Central memory CD8-positive, alpha-beta T cell (primary cell): ENCODE measurements at regions not wholly inside any gene's neighbourhood (a gene's known extent, or its start where the extent isn't known, plus 50 kb on each side); places are given as distances from the start of the nearest gene placed in this dataset.

Experiments
- ATAC-seq: fragments of 150-1000 bp; cut with Tn5 transposase; replicated peaks from 2 replicates; pipeline ENCODE4 v1.10.0; 2022; ENCODE audit warnings: mild to moderate bottlenecking, moderate FRiP score, moderate number of reproducible peaks; ENCODE audit not compliant: poor library complexity, severe bottlenecking; ENCODE audit errors: extremely low read depth
- DNase-seq, 2 donors: peaks; one replicate each; pipeline ENCODE4 v3.0.0; 2021; ENCODE audit warnings: low spot score in 2 of 2
- H3K27ac Mint-ChIP-seq: one replicate; pipeline ENCODE4 v1.8.0; 2022; ENCODE audit warnings: low read depth, mild to moderate bottlenecking, moderate library complexity, mixed read lengths
- H3K27me3 Mint-ChIP-seq: one replicate; pipeline ENCODE4 v1.8.0; 2022; ENCODE audit warnings: mixed read lengths
- H3K36me3 Mint-ChIP-seq: one replicate; pipeline ENCODE4 v1.8.0; 2022; ENCODE audit warnings: mild to moderate bottlenecking, moderate library complexity, mixed read lengths; ENCODE audit not compliant: insufficient read depth
- H3K4me1 Mint-ChIP-seq: one replicate; pipeline ENCODE4 v1.8.0; 2022; ENCODE audit warnings: mixed read lengths
- H3K4me3 Mint-ChIP-seq: one replicate; pipeline ENCODE4 v1.8.0; 2022; ENCODE audit warnings: mild to moderate bottlenecking, moderate library complexity, mixed read lengths
- H3K9me3 Mint-ChIP-seq: one replicate; pipeline ENCODE4 v1.8.0; 2022; ENCODE audit warnings: mixed read lengths

DNA sequence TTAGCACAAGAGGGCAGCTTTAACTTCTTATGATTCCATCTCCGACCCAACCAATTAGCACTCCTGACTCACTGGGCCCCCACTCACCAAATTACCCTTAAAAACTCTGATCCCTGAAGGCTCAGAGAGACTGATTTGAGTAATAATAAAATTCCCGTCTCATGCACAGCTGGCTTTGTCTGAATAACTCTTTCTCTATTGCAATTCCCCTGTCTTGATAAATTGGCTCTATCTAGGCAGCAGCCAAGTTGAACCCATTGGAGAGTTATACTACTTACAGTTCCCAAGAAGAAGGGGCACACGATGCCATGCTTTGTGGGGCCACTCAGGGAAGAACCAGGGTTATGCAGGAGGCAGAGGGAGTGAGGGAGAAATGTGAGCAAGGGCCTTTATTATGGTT lies 632.8 kb downstream of the TSN start:
- Mint-ChIP-seq H3K27me3 (no peaks in the 10 kb centered on the region), H3K27ac (no peak overlapping the region), H3K36me3 (no peaks in the 10 kb centered on the region), H3K4me3 (no peak overlapping the region), H3K4me1 (no peaks in the 10 kb centered on the region), H3K9me3 (peaks cover 26% of the 10 kb centered on the region)
- ATAC-seq = no peak
- DNase-seq = no peak

DNA sequence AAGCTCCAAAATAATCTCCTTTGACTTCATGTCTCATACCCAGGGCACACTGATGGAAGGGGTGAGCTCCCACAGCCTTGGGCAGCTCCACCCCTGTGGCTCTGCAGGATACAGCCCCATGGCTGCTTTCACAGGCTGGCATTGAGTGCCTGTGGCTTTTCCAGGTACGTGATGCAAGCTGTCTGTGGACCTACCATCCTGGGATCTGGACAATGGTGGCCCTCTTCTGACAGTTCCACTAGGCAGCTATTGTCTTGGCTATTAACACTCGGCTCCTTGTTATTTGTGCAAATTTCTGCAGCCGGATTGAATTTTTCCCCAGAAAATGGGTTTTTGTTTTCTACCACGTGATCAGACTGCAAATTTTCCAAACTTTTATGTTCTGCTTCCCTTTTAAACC lies 634.2 kb downstream of the TSN start:
- Mint-ChIP-seq H3K36me3 (no peaks in the 10 kb centered on the region), H3K4me1 (no peaks in the 10 kb centered on the region), H3K27me3 (no peaks in the 10 kb centered on the region), H3K9me3 (peaks cover 26% of the 10 kb centered on the region), H3K27ac (no peak overlapping the region), H3K4me3 (no peak overlapping the region)
- DNase-seq = no peak
- ATAC-seq = no peak

- DNase-seq = no peak
Measured at GRCh38 chr2:122390406-122390805, 635.0 kb downstream of the TSN start.

DNA sequence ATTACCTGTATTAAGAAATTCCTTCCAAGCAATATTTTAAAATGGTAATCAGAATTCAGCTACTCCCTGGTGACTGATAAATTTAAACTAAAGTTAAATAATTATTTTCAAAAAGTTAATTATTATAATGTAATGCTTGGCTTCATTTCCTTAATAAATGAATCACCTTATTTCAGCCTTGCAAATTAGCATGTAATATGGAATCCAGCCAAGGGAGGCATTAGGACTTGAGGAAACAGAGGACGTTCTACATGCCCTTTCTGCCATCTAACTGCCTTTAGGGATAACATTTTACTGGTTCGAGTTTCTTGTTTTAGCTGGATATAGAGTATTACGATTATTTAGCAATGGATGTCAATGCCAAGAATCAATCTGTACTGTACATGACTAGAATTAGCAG lies 636.3 kb downstream of the TSN start:
- Mint-ChIP-seq H3K27me3 (no peaks in the 10 kb centered on the region), H3K4me1 (no peaks in the 10 kb centered on the region), H3K9me3 (peaks cover 21% of the 10 kb centered on the region), H3K27ac (no peak overlapping the region), H3K4me3 (no peak overlapping the region), H3K36me3 (no peaks in the 10 kb centered on the region)
- no peak for DNase-seq
- no peak for ATAC-seq

More at GRCh38 chr2:122390406-122390805, 635.0 kb downstream of the TSN start:
- H3K27ac Mint-ChIP-seq = no peak overlapping the region
- no peak overlapping the region for H3K4me3 Mint-ChIP-seq
- H3K9me3 Mint-ChIP-seq = peaks cover 26% of the 10 kb centered on the region
- H3K36me3 Mint-ChIP-seq = no peaks in the 10 kb centered on the region
- no peak for ATAC-seq
- H3K27me3 Mint-ChIP-seq = no peaks in the 10 kb centered on the region
- no peaks in the 10 kb centered on the region for H3K4me1 Mint-ChIP-seq

- ATAC-seq = no peak
- Mint-ChIP-seq H3K27ac (no peak overlapping the region), H3K36me3 (no peaks in the 10 kb centered on the region), H3K9me3 (peaks cover 4% of the 10 kb centered on the region), H3K27me3 (no peaks in the 10 kb centered on the region), H3K4me3 (no peak overlapping the region), H3K4me1 (no peaks in the 10 kb centered on the region)
- no peak for DNase-seq
Measured at GRCh38 chr2:122395687-122396086, 640.2 kb downstream of the TSN start.

GRCh38 chr2:122411231-122411630 lies 655.8 kb downstream of the TSN start:
- ATAC-seq (no peak), DNase-seq (no peak)
- Mint-ChIP-seq H3K36me3 (no peaks in the 10 kb centered on the region), H3K9me3 (peaks cover 15% of the 10 kb centered on the region), H3K27me3 (no peaks in the 10 kb centered on the region), H3K4me3 (no peak overlapping the region), H3K27ac (no peak overlapping the region), H3K4me1 (no peaks in the 10 kb centered on the region)

GRCh38 chr2:122412360-122412759 lies 656.9 kb downstream of the TSN start:
- no peak for DNase-seq
- no peak for ATAC-seq

DNA sequence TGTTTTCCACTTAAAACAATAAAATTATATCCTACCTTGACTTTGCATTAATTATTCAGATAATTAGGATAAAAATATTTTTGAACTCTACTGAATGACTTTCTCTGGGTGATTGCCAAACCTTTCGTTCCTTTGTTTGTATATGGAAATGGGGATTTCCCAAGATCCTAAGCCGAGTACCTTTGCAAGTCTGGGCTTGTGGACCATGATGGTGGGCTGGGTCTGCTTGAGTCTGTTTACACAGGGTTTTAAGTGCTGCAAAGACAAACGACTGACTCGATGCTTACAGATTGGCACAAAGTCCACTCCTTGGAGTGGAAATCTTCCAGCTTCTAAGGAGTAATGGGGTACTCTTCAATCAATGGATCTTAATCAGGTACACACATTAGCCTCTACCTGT lies 659.5 kb downstream of the TSN start:
- no peak overlapping the region for H3K4me3 Mint-ChIP-seq
- no peaks in the 10 kb centered on the region for H3K4me1 Mint-ChIP-seq
- H3K27ac Mint-ChIP-seq = no peak overlapping the region
- H3K36me3 Mint-ChIP-seq = no peaks in the 10 kb centered on the region
- ATAC-seq (no peak), DNase-seq (no peak)
- H3K27me3 Mint-ChIP-seq = no peaks in the 10 kb centered on the region
- peaks cover 14% of the 10 kb centered on the region for H3K9me3 Mint-ChIP-seq

More at GRCh38 chr2:122412360-122412759, 656.9 kb downstream of the TSN start:
- Mint-ChIP-seq H3K36me3 (no peaks in the 10 kb centered on the region), H3K4me3 (no peak overlapping the region), H3K27me3 (no peaks in the 10 kb centered on the region), H3K9me3 (peaks cover 8% of the 10 kb centered on the region), H3K4me1 (no peaks in the 10 kb centered on the region), H3K27ac (no peak overlapping the region)

DNA sequence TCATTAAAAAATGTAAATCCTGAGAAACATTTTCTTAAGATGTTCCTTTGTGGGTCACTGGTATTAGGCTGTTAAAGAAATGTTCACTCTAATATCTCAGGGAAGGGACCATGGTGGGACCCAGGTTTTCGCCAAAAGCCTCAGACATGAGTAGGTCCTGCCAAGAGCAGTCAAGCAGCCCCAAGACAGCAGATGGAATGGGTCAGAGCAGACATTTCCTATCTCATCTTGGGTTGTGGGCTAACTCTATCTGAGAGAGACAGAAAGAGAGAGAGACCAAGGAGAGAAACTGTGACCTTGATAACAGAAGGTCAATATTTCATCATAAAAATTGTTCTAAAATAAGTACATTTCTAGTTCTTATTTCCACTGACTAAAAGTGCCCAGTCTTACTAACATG lies 661.7 kb downstream of the TSN start:
- no peak for DNase-seq
- Mint-ChIP-seq H3K27me3 (no peaks in the 10 kb centered on the region), H3K27ac (no peak overlapping the region), H3K9me3 (peaks cover 14% of the 10 kb centered on the region), H3K4me1 (no peaks in the 10 kb centered on the region), H3K36me3 (no peaks in the 10 kb centered on the region), H3K4me3 (no peak overlapping the region)
- ATAC-seq = no peak

DNA sequence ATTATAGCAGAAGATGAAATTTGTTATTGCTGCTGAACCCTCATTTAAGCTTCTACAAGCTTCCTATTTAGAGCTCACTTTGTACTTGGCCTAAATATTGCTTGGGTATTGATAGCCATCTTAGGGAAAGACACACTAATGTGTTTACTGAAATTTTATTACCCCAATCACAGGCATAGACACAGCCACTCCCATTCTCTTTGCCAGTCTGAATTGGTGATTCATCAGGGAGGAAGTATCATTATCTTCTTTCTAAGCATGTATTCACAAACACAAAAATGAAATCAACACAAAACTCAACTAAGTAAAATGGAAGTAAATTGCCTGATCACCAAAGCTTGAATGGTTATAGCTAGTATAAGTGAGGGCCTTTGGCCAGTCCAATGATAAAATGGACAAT lies 666.3 kb downstream of the TSN start:
- Mint-ChIP-seq H3K36me3 (no peaks in the 10 kb centered on the region), H3K27me3 (no peaks in the 10 kb centered on the region), H3K4me1 (no peaks in the 10 kb centered on the region), H3K9me3 (peaks cover 14% of the 10 kb centered on the region), H3K4me3 (no peak overlapping the region), H3K27ac (no peak overlapping the region)
- no peak for ATAC-seq
- no peak for DNase-seq

GRCh38 chr2:122422384-122422991 lies 667.0 kb downstream of the TSN start:
- ATAC-seq = no peak
- H3K9me3 Mint-ChIP-seq = peaks cover 21% of the 10 kb centered on the region
- no peaks in the 10 kb centered on the region for H3K4me1 Mint-ChIP-seq
- no peak overlapping the region for H3K27ac Mint-ChIP-seq
- no peaks in the 10 kb centered on the region for H3K36me3 Mint-ChIP-seq
- no peak for DNase-seq
- H3K4me3 Mint-ChIP-seq = no peak overlapping the region
- H3K27me3 Mint-ChIP-seq = no peaks in the 10 kb centered on the region

DNA sequence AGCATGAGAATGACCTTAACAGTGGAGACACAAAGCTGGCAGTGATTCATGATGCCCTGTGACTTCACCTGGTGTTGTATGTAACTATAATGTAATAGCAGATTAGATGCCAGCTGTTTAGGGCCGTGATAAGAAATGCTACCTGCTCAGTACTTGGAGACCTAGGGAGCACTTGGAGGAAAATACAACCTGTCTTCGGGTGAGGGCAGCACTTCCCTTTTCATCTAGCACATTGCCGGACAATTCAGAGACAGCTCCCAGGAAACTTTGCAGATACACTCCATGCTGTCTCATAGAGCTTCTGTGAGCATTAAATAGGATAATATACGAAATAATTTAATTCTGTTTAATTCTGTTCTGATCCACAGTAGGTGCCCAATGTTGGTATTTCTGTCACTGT lies 668.5 kb downstream of the TSN start:
- Mint-ChIP-seq H3K4me1 (no peaks in the 10 kb centered on the region), H3K4me3 (no peak overlapping the region), H3K36me3 (no peaks in the 10 kb centered on the region), H3K27ac (no peak overlapping the region), H3K27me3 (no peaks in the 10 kb centered on the region), H3K9me3 (peaks cover 16% of the 10 kb centered on the region)
- DNase-seq (no peak), ATAC-seq (no peak)

GRCh38 chr2:122433123-122433754 lies 677.8 kb downstream of the TSN start:
- Mint-ChIP-seq H3K4me1 (no peaks in the 10 kb centered on the region), H3K4me3 (no peak overlapping the region), H3K27me3 (no peaks in the 10 kb centered on the region), H3K27ac (no peak overlapping the region), H3K9me3 (peaks cover 5% of the 10 kb centered on the region), H3K36me3 (no peaks in the 10 kb centered on the region)
- DNase-seq = no peak
- ATAC-seq = no peak
